Activated B cell treated with CpG ODN at 0.5 μM for 24 hours (primary cell): ENCODE measurements at regions not wholly inside any gene's neighbourhood (a gene's known extent, or its start where the extent isn't known, plus 50 kb on each side); places are given as distances from the start of the nearest gene placed in this dataset.

Source experiments
- ATAC-seq: fragments of 200-7000 bp; cut with Tn5 transposase; one replicate; pipeline ENCODE4 v1.10.0; 2021; ENCODE audit warnings: low read depth, mild to moderate bottlenecking, moderate library complexity
- CTCF ChIA-PET: fragments of 350-600 bp; sonication (Branson Sonifier 250); formaldehyde crosslinking; loops from one replicate; lab custom pipeline; 2021; ENCODE audit warnings: antibody characterized with exemption; lab: Charles Lee
- POLR2A ChIA-PET: fragments of 350-600 bp; sonication (Branson Sonifier 250); formaldehyde crosslinking; loops from one replicate; lab custom pipeline; 2021; ENCODE audit warnings: antibody characterized with exemption; lab: Charles Lee
- DNase-seq: peaks from one replicate; pipeline ENCODE4 v3.0.0; 2022
- H3K27ac Mint-ChIP-seq: one replicate; pipeline ENCODE4 v1.8.0; 2020; ENCODE audit warnings: mixed read lengths
- H3K27me3 Mint-ChIP-seq: one replicate; pipeline ENCODE4 v1.8.0; 2021; ENCODE audit warnings: mixed read lengths
- H3K36me3 Mint-ChIP-seq: one replicate; pipeline ENCODE4 v1.8.0; 2021; ENCODE audit warnings: low read depth, mixed read lengths
- H3K4me1 Mint-ChIP-seq: one replicate; pipeline ENCODE4 v1.8.0; 2021; ENCODE audit warnings: mixed read lengths
- H3K4me3 Mint-ChIP-seq: one replicate; pipeline ENCODE4 v1.8.0; 2020; ENCODE audit warnings: mild to moderate bottlenecking, mixed read lengths
- H3K9me3 Mint-ChIP-seq: one replicate; pipeline ENCODE4 v1.8.0; 2020; ENCODE audit warnings: mixed read lengths
- CTCF ChIP-seq: fragments of 200-600 bp; IDR thresholded peaks from one replicate; pipeline ENCODE4 v1.8.0; 2022; ENCODE audit warnings: antibody characterized with exemption, mild to moderate bottlenecking
- intact Hi-C: fragments of 100-400 bp; cut with micrococcal nuclease; formaldehyde crosslinking; loops from one replicate; pipeline ENCODE4 v1.15.1; 2024

- Mint-ChIP-seq H3K9me3 (peaks cover 5% of the 10 kb centered on the region), H3K4me3 (no peak overlapping the region), H3K27me3 (no peaks in the 10 kb centered on the region), H3K4me1 (no peaks in the 10 kb centered on the region), H3K36me3 (no peaks in the 10 kb centered on the region), H3K27ac (no peak overlapping the region)
- CTCF ChIA-PET, result no interaction called here
- intact Hi-C loops, result no loop called here
- TF ChIP-seq CTCF, result no peak
- POLR2A ChIA-PET, result no interaction called here
- DNase-seq, result no peak
- no peak for ATAC-seq
Observed at GRCh38 chr13:92966900-92967299, 259.7 kb upstream of the GPC6 start.

- Mint-ChIP-seq H3K36me3 (no peaks in the 10 kb centered on the region), H3K4me1 (no peaks in the 10 kb centered on the region), H3K27ac (no peak overlapping the region), H3K27me3 (no peaks in the 10 kb centered on the region), H3K9me3 (peaks cover 8% of the 10 kb centered on the region), H3K4me3 (no peak overlapping the region)
- no peak for TF ChIP-seq CTCF
- intact Hi-C loops, result no loop called here
- CTCF ChIA-PET, result no interaction called here
- POLR2A ChIA-PET, result no interaction called here
- ATAC-seq (no peak), DNase-seq (no peak)
Observed at GRCh38 chr13:92967923-92968322, 258.7 kb upstream of the GPC6 start.

GRCh38 chr13:92972751-92973150, 253.9 kb upstream of the GPC6 start:
- no peak for TF ChIP-seq CTCF
- no peak overlapping the region for H3K27ac Mint-ChIP-seq
- no peak overlapping the region for H3K4me3 Mint-ChIP-seq
- intact Hi-C loops, result no loop called here
- CTCF ChIA-PET, result no interaction called here
- H3K4me1 Mint-ChIP-seq, result no peaks in the 10 kb centered on the region
- no peak for DNase-seq
- ATAC-seq, result no peak
- H3K27me3 Mint-ChIP-seq, result no peaks in the 10 kb centered on the region
- no peaks in the 10 kb centered on the region for H3K36me3 Mint-ChIP-seq
- peaks cover 8% of the 10 kb centered on the region for H3K9me3 Mint-ChIP-seq
- POLR2A ChIA-PET, result no interaction called here

GRCh38 chr13:92974905-92975429, 251.6 kb upstream of the GPC6 start:
- H3K27ac Mint-ChIP-seq, result no peak overlapping the region
- ATAC-seq (no peak), DNase-seq (no peak)
- H3K9me3 Mint-ChIP-seq, result peaks cover 8% of the 10 kb centered on the region
- POLR2A ChIA-PET, result no interaction called here
- no peaks in the 10 kb centered on the region for H3K27me3 Mint-ChIP-seq
- CTCF ChIA-PET, result no interaction called here
- H3K4me1 Mint-ChIP-seq, result no peaks in the 10 kb centered on the region
- H3K36me3 Mint-ChIP-seq, result no peaks in the 10 kb centered on the region
- H3K4me3 Mint-ChIP-seq, result no peak overlapping the region
- no peak for TF ChIP-seq CTCF
- intact Hi-C loops, result no loop called here

- ChIA-PET POLR2A (no interaction called here), CTCF (no interaction called here)
- Mint-ChIP-seq H3K4me3 (no peak overlapping the region), H3K9me3 (peaks cover 8% of the 10 kb centered on the region), H3K36me3 (no peaks in the 10 kb centered on the region), H3K4me1 (no peaks in the 10 kb centered on the region), H3K27ac (no peak overlapping the region), H3K27me3 (no peaks in the 10 kb centered on the region)
- no peak for TF ChIP-seq CTCF
- intact Hi-C loops, result no loop called here
- DNase-seq (no peak), ATAC-seq (no peak)
Observed at GRCh38 chr13:92976657-92977056, 249.9 kb upstream of the GPC6 start.
